AG10803 (cell line): ENCODE measurements at regions not wholly inside any gene's neighbourhood (a gene's known extent, or its start where the extent isn't known, plus 50 kb on each side); places are given as distances from the start of the nearest gene placed in this dataset.
"Not testable (repeated sequence)": the region's sequence is repeated elsewhere in the genome, so short reads cannot be mapped to it uniquely, and the experiment has no call there.

Source experiments
- DNase-seq: peaks from one replicate; pipeline ENCODE4 v3.0.0; 2010; ENCODE audit warnings: low read depth
- H3K4me3 ChIP-seq: 2 replicates; pipeline ENCODE4 v1.5.1; 2011; ENCODE audit warnings: mild to moderate bottlenecking, low read length, control low read depth
- CTCF ChIP-seq: conservative IDR thresholded peaks from 2 replicates; pipeline ENCODE4 v1.5.1; 2011; ENCODE audit warnings: mild to moderate bottlenecking, low read length, control low read depth, inconsistent platforms

- H3K4me3 ChIP-seq = no peak overlapping the region
- no peak for TF ChIP-seq CTCF
- DNase-seq = no peak
These were observed 783.3 kb upstream of the SEMA6A start for GRCh38 chr5:117357886-117358285.

- TF ChIP-seq CTCF = no peak
- no peak for DNase-seq
- no peak overlapping the region for H3K4me3 ChIP-seq
These were observed 772.7 kb upstream of the SEMA6A start for GRCh38 chr5:117347280-117347679.

- H3K4me3 ChIP-seq, DNase-seq: not testable (repeated sequence)
These were observed 769.1 kb upstream of the SEMA6A start for GRCh38 chr5:117343726-117344125.

GRCh38 chr5:117337064-117337749 is 762.6 kb upstream of the SEMA6A start:
- no peak overlapping the region for H3K4me3 ChIP-seq
- no peak for TF ChIP-seq CTCF
- DNase-seq = no peak

GRCh38 chr5:117336208-117336607 is 761.6 kb upstream of the SEMA6A start:
- no peak for TF ChIP-seq CTCF
- no peak for DNase-seq
- H3K4me3 ChIP-seq = no peak overlapping the region

- H3K4me3 ChIP-seq = no peak overlapping the region
- no peak for DNase-seq
- TF ChIP-seq CTCF = no peak
These were observed 758.4 kb upstream of the SEMA6A start for GRCh38 chr5:117333011-117333410.

- DNase-seq = no peak
- no peak for TF ChIP-seq CTCF
- H3K4me3 ChIP-seq = no peak overlapping the region
These were observed 757.7 kb upstream of the SEMA6A start for GRCh38 chr5:117332341-117332740.

GRCh38 chr5:117327511-117327910 is 752.9 kb upstream of the SEMA6A start:
- H3K4me3 ChIP-seq = no peak overlapping the region
- DNase-seq = no peak
- TF ChIP-seq CTCF = no peak
